ENCODE measurements at regions not wholly inside any gene's neighbourhood (a gene's known extent, or its start where the extent isn't known, plus 50 kb on each side); places are given as distances from the start of the nearest gene placed in this dataset.

DNA sequence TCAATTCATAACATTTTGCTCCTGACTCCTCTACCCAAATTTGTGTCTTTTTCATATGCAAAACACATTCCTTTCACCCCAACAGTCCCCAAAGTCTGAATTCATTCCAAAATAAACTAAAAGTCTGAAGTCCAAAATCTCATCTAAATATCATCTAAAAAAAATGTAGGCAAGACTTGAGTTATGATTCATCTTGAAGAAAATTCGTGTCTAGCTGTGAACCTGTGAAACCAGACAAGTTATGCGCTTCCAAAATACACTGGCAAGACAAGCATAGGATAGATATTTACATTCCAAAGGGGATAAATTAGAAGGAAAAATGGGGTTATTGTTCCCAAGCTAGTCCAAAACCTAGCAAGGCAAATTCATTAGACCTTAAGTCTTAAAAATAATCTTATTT lies 1302.0 kb upstream of the GBE1 start:
- TF ChIP-seq, protein P1, sequence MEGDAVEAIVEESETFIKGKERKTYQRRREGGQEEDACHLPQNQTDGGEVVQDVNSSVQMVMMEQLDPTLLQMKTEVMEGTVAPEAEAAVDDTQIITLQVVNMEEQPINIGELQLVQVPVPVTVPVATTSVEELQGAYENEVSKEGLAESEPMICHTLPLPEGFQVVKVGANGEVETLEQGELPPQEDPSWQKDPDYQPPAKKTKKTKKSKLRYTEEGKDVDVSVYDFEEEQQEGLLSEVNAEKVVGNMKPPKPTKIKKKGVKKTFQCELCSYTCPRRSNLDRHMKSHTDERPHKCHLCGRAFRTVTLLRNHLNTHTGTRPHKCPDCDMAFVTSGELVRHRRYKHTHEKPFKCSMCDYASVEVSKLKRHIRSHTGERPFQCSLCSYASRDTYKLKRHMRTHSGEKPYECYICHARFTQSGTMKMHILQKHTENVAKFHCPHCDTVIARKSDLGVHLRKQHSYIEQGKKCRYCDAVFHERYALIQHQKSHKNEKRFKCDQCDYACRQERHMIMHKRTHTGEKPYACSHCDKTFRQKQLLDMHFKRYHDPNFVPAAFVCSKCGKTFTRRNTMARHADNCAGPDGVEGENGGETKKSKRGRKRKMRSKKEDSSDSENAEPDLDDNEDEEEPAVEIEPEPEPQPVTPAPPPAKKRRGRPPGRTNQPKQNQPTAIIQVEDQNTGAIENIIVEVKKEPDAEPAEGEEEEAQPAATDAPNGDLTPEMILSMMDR (IDR thresholded peaks at IDR 0.05; ENCODE audit: control insufficient read depth, insufficient read depth, low read depth, low read length, missing control alignments) = no peak
- DNase-seq (ENCODE audit: low read depth) = no peak
- H3K4me3 ChIP-seq (ENCODE audit: control insufficient read depth, low read depth, low read length) = no peak overlapping the region

DNA sequence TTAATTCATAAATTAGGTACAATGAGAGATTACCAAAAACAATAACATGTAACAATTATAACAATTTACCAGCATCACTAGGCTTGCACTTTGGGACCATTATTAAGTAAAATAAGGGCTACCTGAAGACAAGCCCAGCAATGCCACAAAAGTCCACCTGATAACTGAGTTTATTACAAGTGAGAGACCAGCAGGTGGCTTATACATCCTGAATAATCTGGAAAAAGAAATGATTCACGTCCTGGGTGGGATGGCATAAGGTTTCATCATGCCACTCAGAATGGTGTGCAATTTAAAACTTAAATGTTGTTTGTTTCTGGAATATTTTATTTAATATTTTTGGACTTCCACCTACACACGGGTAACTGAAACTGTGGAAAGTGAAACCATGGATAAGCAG lies 1287.1 kb upstream of the GBE1 start:
- TF ChIP-seq, protein P1 (IDR thresholded peaks at IDR 0.05; ENCODE audit: control insufficient read depth, insufficient read depth, low read depth, low read length, missing control alignments) = no peak
- no peak overlapping the region for H3K4me3 ChIP-seq (ENCODE audit: control insufficient read depth, low read depth, low read length)
- DNase-seq (ENCODE audit: low read depth) = no peak

DNA sequence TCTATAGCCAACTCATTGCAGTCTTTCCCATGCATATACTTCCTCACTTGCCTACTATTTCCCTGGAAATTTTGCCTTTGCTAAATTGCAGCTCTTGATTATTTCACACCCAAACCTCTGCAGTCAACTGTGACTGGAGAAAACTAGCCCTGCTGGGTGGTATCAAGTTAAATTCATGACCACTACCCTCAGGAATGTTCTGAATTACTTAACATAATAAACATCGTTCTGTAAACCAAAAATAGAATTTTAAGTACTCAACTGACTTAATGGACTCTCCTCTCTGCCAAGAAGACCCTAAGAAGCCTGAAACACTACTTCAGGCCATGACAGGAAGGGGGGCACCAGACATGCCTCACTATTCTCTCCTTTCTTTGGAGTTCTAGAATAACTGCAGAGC lies 1278.0 kb upstream of the GBE1 start:
- TF ChIP-seq, protein P1 (IDR thresholded peaks at IDR 0.05; ENCODE audit: control insufficient read depth, insufficient read depth, low read depth, low read length, missing control alignments) = no peak
- DNase-seq (ENCODE audit: low read depth) = no peak
- no peak overlapping the region for H3K4me3 ChIP-seq (ENCODE audit: control insufficient read depth, low read depth, low read length)

DNA sequence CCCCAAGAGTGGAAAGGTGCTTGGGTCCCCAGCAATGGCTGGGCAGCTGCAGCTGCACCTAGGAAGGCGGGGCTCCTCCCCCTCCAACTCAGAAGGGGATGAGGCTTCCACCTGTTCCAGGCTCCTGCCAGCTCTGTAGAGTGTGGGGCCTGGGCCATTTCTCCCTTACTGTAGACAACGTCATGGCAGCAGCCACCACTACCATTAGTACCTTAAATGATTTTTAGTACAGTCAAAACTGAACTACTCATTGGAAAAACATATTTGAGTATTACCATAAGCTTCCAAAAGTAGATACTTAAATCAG lies 1274.2 kb upstream of the GBE1 start:
- H3K4me3 ChIP-seq (ENCODE audit: control insufficient read depth, low read depth, low read length) = no peak overlapping the region
- TF ChIP-seq, protein P1 (IDR thresholded peaks at IDR 0.05; ENCODE audit: control insufficient read depth, insufficient read depth, low read depth, low read length, missing control alignments) = no peak
- no peak for DNase-seq (ENCODE audit: low read depth)

DNA sequence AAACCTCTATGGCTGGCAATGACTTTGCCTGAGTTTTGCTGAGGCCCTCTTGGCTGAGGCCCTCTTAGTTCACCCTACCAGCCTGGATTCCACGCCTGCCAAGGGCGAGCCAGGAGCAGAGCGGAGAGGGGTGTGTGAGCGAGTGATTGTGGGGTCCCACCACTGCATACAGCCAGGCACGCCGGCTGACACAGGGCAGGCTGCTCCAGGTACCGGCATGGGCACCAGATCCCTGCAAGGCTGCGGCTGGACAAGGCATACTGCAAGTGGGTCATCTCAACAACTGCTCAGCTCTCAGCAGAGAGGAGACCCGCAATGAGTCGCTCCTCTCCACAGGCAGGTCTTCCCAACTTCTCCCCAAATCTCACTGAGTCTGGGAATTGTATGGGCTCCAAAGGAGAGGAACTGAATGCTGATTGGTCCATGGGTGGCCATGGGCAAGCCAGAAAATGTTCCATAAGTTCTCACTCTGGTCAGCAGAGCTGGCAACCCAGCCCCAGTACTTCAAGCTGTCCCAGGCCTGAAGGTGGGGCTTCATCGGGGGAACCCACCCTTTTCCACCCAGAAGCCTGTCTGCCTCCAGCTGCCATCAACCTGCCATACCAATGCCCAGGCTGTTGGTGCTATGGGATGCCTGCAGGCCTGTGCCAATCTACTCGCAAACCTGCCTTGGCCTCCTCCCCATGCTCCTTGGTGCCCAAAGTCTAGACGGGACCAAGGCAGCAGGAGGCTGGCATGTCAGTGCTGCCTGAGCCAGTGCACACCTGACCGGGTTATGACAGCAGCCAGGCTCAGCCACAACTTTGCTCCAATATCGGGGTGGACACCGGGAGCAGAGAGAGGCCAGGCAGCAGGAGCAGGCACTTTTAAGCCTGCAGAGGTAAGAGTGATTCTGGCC lies 1273.6 kb upstream of the GBE1 start:
- no peak overlapping the region for H3K4me3 ChIP-seq (ENCODE audit: control insufficient read depth, low read depth, low read length)
- DNase-seq (ENCODE audit: low read depth) = no peak
- TF ChIP-seq, protein P1 (IDR thresholded peaks at IDR 0.05; ENCODE audit: control insufficient read depth, insufficient read depth, low read depth, low read length, missing control alignments) = no peak

DNA sequence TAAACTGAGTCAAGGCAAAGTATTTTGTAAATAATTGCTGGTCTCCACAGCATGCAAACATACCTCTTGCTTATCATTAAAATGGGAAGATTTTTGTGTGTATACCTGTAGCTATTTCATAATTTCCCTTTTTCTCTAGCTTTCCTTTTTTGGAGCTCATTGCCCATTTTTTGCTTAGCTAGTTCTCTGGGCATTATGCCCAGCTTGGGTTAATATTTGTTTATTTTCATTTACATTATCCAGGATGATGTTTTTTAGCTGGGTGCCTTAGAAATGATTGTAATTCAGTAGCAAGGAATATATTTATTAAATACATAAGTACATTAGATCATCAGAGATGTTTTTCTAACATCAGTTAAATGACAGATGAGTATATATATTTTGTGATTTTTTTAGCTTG lies 1271.7 kb upstream of the GBE1 start:
- H3K4me3 ChIP-seq (ENCODE audit: control insufficient read depth, low read depth, low read length) = no peak overlapping the region
- TF ChIP-seq, protein P1 (IDR thresholded peaks at IDR 0.05; ENCODE audit: control insufficient read depth, insufficient read depth, low read depth, low read length, missing control alignments) = no peak
- no peak for DNase-seq (ENCODE audit: low read depth)
